Pons (tissue), 1 donor: ENCODE measurements at regions not wholly inside any gene's neighbourhood (a gene's known extent, or its start where the extent isn't known, plus 50 kb on each side); places are given as distances from the start of the nearest gene placed in this dataset.

Experiments
- DNase-seq: peaks from one replicate; pipeline ENCODE4 v3.0.0-alpha.2; 2016; ENCODE audit warnings: low spot score

- DNase-seq, result no peak
These were observed 596.0 kb upstream of the GOT2 start for GRCh38 chr16:59330019-59330670.

GRCh38 chr16:59328961-59329360 lies 594.8 kb upstream of the GOT2 start:
- no peak for DNase-seq

- no peak for DNase-seq
These were observed 593.8 kb upstream of the GOT2 start for GRCh38 chr16:59327894-59328293.

GRCh38 chr16:59326955-59327354 lies 592.8 kb upstream of the GOT2 start:
- no peak for DNase-seq

- no peak for DNase-seq
These were observed 590.3 kb upstream of the GOT2 start for GRCh38 chr16:59324462-59324861.

- DNase-seq, result no peak
These were observed 586.5 kb upstream of the GOT2 start for GRCh38 chr16:59320657-59321056.

- DNase-seq, result no peak
These were observed 585.8 kb upstream of the GOT2 start for GRCh38 chr16:59319871-59320270.

- no peak for DNase-seq
These were observed 571.7 kb upstream of the GOT2 start for GRCh38 chr16:59305850-59306249.

GRCh38 chr16:59296888-59297287 lies 562.8 kb upstream of the GOT2 start:
- no peak for DNase-seq

- DNase-seq, result no peak
These were observed 562.0 kb upstream of the GOT2 start for GRCh38 chr16:59295993-59296736.

- DNase-seq, result no peak
These were observed 561.4 kb upstream of the GOT2 start for GRCh38 chr16:59295474-59295873.

- no peak for DNase-seq
These were observed 556.6 kb upstream of the GOT2 start for GRCh38 chr16:59290718-59291117.

- DNase-seq, result no peak
These were observed 555.0 kb upstream of the GOT2 start for GRCh38 chr16:59289151-59289550.

GRCh38 chr16:59274141-59274540 lies 540.0 kb upstream of the GOT2 start:
- no peak for DNase-seq

- no peak for DNase-seq
These were observed 529.8 kb upstream of the GOT2 start for GRCh38 chr16:59263955-59264354.

- DNase-seq, result no peak
These were observed 526.8 kb upstream of the GOT2 start for GRCh38 chr16:59260892-59261291.

GRCh38 chr16:59259950-59260319 lies 525.8 kb upstream of the GOT2 start:
- DNase-seq, result no peak

- no peak for DNase-seq
These were observed 525.2 kb upstream of the GOT2 start for GRCh38 chr16:59259074-59259949.

GRCh38 chr16:59252317-59252716 lies 518.2 kb upstream of the GOT2 start:
- no peak for DNase-seq

- DNase-seq, result no peak
These were observed 514.9 kb upstream of the GOT2 start for GRCh38 chr16:59249011-59249410.

GRCh38 chr16:59242556-59242955 lies 508.4 kb upstream of the GOT2 start:
- no peak for DNase-seq

- no peak for DNase-seq
These were observed 504.1 kb upstream of the GOT2 start for GRCh38 chr16:59238246-59238645.
